Neural cell (in vitro differentiated cells): ENCODE measurements at regions not wholly inside any gene's neighbourhood (a gene's known extent, or its start where the extent isn't known, plus 50 kb on each side); places are given as distances from the start of the nearest gene placed in this dataset.

ENCODE experiments used
- H2AFZ ChIP-seq: fragments of 200-600, 300-800 bp; sonication (generic), shearing (Covaris generic); 2 replicates; pipeline ENCODE4 v1.6.0; 2014; ENCODE audit warnings: low read depth, mild to moderate bottlenecking, antibody characterized with exemption, low read length, moderate library complexity
- H3F3A ChIP-seq: fragments of 200-600 bp; shearing (Covaris generic); 2 replicates; pipeline ENCODE4 v1.6.1; 2016; ENCODE audit warnings: mild to moderate bottlenecking, moderate library complexity, mixed read lengths, antibody characterized with exemption, low read length; ENCODE audit not compliant: insufficient read depth, poor library complexity, severe bottlenecking
- H3K27ac ChIP-seq: fragments of 200-600, 300-800 bp; sonication (generic), shearing (Covaris generic); 2 replicates; pipeline ENCODE4 v1.5.1; 2014; ENCODE audit warnings: mild to moderate bottlenecking, low read length, moderate library complexity
- H3K27me3 ChIP-seq: fragments of 300-800, 200-600 bp; sonication (generic), shearing (Covaris generic); 2 replicates; pipeline ENCODE4 v1.6.0; 2014; ENCODE audit warnings: mild to moderate bottlenecking, low read depth, low read length, moderate library complexity; ENCODE audit not compliant: insufficient read depth
- H3K36me3 ChIP-seq: fragments of 300-800, 200-600 bp; sonication (generic), shearing (Covaris generic); 2 replicates; pipeline ENCODE4 v1.5.1; 2014; ENCODE audit warnings: mild to moderate bottlenecking, antibody characterized with exemption, low read length, moderate library complexity; ENCODE audit not compliant: insufficient read depth
- H3K4me2 ChIP-seq: fragments of 300-800, 200-600 bp; sonication (generic), shearing (Covaris generic); 2 replicates; pipeline ENCODE4 v1.6.0; 2014; ENCODE audit warnings: mild to moderate bottlenecking, low read length
- H3K4me3 ChIP-seq: fragments of 300-800, 200-600 bp; sonication (generic), shearing (Covaris generic); 2 replicates; pipeline ENCODE4 v1.5.1; 2014; ENCODE audit warnings: mild to moderate bottlenecking, low read length, moderate library complexity
- H3K79me2 ChIP-seq: fragments of 200-600 bp; shearing (Covaris generic); replicated peaks from 2 replicates; pipeline ENCODE4 v1.6.0; 2014; ENCODE audit warnings: mild to moderate bottlenecking, low read length, moderate library complexity; ENCODE audit not compliant: insufficient read depth
- H3K9ac ChIP-seq: fragments of 300-800, 200-600 bp; sonication (generic), shearing (Covaris generic); 2 replicates; pipeline ENCODE4 v1.6.1; 2016; ENCODE audit warnings: mild to moderate bottlenecking, low read length, mixed read lengths
- H3K9me2 ChIP-seq: fragments of 200-600 bp; shearing (Covaris generic); 2 replicates; pipeline ENCODE4 v1.6.1; 2016; ENCODE audit warnings: mild to moderate bottlenecking, low read length, mixed read lengths; ENCODE audit not compliant: insufficient read depth
- H3K9me3 ChIP-seq: fragments of 200-600, 300-800 bp; sonication (generic), shearing (Covaris generic); 2 replicates; pipeline ENCODE4 v1.6.1; 2016; ENCODE audit warnings: mild to moderate bottlenecking, mixed run types, low read length, moderate library complexity, mixed read lengths
- H4K20me1 ChIP-seq: fragments of 200-600 bp; shearing (Covaris generic); 2 replicates; pipeline ENCODE4 v1.6.1; 2016; ENCODE audit warnings: mild to moderate bottlenecking, mixed run types; ENCODE audit not compliant: insufficient read depth
- EP300 ChIP-seq: fragments of 450-650 bp; conservative IDR thresholded peaks from 2 replicates; pipeline ENCODE4 v1.6.1; 2014; ENCODE audit warnings: antibody characterized with exemption, mild to moderate bottlenecking, moderate library complexity; ENCODE audit not compliant: poor library complexity, severe bottlenecking
- EZH2 ChIP-seq: fragments of 200-600, 300-800 bp; shearing (Covaris generic), sonication (generic); IDR thresholded peaks from 2 replicates; pipeline ENCODE4 v1.6.1; 2014; ENCODE audit warnings: antibody characterized with exemption, low read length, borderline replicate concordance, mild to moderate bottlenecking; ENCODE audit not compliant: insufficient read depth, poor library complexity, severe bottlenecking
- MXI1 ChIP-seq: fragments of 450-650 bp; conservative IDR thresholded peaks from 2 replicates; pipeline ENCODE4 v1.6.1; 2014; ENCODE audit warnings: antibody characterized with exemption, mild to moderate bottlenecking; ENCODE audit not compliant: poor library complexity, severe bottlenecking
- POLR2AphosphoS5 ChIP-seq: IDR thresholded peaks from 2 replicates; pipeline ENCODE4 v1.6.1; 2012
- RAD21 ChIP-seq: fragments of 450-650 bp; conservative IDR thresholded peaks from 2 replicates; pipeline ENCODE4 v1.6.1; 2014; ENCODE audit warnings: antibody characterized with exemption, mild to moderate bottlenecking, moderate library complexity
- SMC3 ChIP-seq: fragments of 450-650 bp; conservative IDR thresholded peaks from 2 replicates; pipeline ENCODE4 v1.6.1; 2014; ENCODE audit warnings: antibody characterized with exemption, mild to moderate bottlenecking, moderate library complexity; ENCODE audit not compliant: poor library complexity
- TAF1 ChIP-seq: IDR thresholded peaks from 2 replicates; pipeline ENCODE4 v1.6.1; 2012; ENCODE audit warnings: low read depth
- TF ChIP-seq, protein P1 (sequence below): IDR thresholded peaks from 2 replicates; pipeline ENCODE4 v1.6.1; 2012; ENCODE audit warnings: borderline replicate concordance
- TF ChIP-seq, protein P2 (sequence below): fragments of 450-650 bp; IDR thresholded peaks from 2 replicates; pipeline ENCODE4 v1.5.1; 2014; ENCODE audit warnings: antibody characterized with exemption, mild to moderate bottlenecking, moderate library complexity; ENCODE audit not compliant: poor library complexity, severe bottlenecking

DNA sequence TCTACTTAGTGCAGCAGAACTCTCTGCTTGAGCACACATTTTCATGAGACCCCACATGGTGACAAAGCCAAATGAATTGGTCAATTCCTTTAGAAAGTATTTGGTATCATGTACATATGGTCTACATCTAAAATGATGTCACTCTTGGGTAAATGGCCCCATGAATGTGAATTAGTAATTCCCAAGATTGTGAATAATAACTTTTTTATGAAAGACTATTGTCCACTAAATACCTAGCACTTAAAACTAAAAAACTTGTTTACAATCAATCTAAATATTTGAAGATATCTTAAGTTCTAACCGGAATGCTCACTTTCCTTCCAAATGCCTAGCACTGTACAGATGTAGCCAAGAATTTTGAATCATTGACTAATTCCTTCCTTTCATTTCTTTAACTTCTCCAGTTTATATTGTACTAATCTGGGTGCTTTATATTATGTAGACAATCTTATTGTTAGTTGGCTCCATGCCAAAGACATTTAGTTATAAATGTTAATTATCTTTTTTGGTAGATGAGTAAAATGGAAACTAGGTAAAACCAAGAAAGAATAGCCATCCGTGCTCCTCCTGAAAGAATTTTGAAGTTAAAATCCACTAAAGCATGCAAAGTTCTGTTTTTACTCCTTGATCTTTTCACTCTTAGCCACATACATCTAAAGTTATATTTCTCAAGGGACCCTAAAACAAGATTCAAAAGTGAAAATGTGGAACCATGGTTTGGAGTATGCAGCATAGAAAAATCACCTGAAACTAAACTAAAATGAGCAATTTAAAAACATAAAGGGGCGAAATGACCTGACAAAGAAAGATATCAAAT lies 145.0 kb upstream of the ARHGAP20 start:
- no peak for TF ChIP-seq MXI1
- no peak for TF ChIP-seq POLR2AphosphoS5
- TF ChIP-seq RAD21 = no peak
- no peak for TF ChIP-seq TAF1
- no peak for TF ChIP-seq EP300
- TF ChIP-seq, protein P1, sequence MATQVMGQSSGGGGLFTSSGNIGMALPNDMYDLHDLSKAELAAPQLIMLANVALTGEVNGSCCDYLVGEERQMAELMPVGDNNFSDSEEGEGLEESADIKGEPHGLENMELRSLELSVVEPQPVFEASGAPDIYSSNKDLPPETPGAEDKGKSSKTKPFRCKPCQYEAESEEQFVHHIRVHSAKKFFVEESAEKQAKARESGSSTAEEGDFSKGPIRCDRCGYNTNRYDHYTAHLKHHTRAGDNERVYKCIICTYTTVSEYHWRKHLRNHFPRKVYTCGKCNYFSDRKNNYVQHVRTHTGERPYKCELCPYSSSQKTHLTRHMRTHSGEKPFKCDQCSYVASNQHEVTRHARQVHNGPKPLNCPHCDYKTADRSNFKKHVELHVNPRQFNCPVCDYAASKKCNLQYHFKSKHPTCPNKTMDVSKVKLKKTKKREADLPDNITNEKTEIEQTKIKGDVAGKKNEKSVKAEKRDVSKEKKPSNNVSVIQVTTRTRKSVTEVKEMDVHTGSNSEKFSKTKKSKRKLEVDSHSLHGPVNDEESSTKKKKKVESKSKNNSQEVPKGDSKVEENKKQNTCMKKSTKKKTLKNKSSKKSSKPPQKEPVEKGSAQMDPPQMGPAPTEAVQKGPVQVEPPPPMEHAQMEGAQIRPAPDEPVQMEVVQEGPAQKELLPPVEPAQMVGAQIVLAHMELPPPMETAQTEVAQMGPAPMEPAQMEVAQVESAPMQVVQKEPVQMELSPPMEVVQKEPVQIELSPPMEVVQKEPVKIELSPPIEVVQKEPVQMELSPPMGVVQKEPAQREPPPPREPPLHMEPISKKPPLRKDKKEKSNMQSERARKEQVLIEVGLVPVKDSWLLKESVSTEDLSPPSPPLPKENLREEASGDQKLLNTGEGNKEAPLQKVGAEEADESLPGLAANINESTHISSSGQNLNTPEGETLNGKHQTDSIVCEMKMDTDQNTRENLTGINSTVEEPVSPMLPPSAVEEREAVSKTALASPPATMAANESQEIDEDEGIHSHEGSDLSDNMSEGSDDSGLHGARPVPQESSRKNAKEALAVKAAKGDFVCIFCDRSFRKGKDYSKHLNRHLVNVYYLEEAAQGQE = no peak
- no peak for TF ChIP-seq SMC3
- TF ChIP-seq EZH2 = no peak
- TF ChIP-seq, protein P2, sequence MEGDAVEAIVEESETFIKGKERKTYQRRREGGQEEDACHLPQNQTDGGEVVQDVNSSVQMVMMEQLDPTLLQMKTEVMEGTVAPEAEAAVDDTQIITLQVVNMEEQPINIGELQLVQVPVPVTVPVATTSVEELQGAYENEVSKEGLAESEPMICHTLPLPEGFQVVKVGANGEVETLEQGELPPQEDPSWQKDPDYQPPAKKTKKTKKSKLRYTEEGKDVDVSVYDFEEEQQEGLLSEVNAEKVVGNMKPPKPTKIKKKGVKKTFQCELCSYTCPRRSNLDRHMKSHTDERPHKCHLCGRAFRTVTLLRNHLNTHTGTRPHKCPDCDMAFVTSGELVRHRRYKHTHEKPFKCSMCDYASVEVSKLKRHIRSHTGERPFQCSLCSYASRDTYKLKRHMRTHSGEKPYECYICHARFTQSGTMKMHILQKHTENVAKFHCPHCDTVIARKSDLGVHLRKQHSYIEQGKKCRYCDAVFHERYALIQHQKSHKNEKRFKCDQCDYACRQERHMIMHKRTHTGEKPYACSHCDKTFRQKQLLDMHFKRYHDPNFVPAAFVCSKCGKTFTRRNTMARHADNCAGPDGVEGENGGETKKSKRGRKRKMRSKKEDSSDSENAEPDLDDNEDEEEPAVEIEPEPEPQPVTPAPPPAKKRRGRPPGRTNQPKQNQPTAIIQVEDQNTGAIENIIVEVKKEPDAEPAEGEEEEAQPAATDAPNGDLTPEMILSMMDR = no peak
- Histone ChIP-seq H3K9me2 (no peaks in the 10 kb centered on the region), H3K36me3 (no peaks in the 10 kb centered on the region), H3F3A (no peaks in the 10 kb centered on the region), H3K4me2 (no peak overlapping the region), H3K9ac (no peak overlapping the region), H3K27ac (no peak overlapping the region), H4K20me1 (no peaks in the 10 kb centered on the region), H3K79me2 (no peaks in the 10 kb centered on the region), H3K27me3 (no peaks in the 10 kb centered on the region), H3K9me3 (no peaks in the 10 kb centered on the region), H3K4me3 (no peak overlapping the region), H2AFZ (no peak overlapping the region)

DNA sequence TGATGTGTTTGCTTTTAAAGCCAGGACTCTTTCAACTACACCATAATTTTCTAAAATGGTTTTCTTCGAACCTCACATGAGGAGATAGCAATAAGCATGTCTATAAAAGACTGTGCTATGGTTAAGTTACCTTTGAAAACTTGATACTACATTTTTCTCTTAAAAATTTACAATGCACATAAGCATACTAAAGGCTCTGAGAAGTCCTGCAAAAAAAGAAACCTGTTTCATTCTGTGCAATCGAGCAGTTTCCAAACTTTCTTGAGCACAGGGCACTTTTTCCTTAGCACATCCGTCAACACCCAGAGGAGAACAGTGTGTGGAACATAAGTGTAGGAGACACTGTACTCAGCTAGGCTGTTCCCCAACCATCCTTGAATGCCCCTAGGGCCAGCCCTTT lies 144.1 kb upstream of the ARHGAP20 start:
- H3K36me3 ChIP-seq = no peaks in the 10 kb centered on the region

More for the DNA sequence above, 144.1 kb upstream of the ARHGAP20 start:
- H3K9me2 ChIP-seq = no peaks in the 10 kb centered on the region
- no peaks in the 10 kb centered on the region for H4K20me1 ChIP-seq
- TF ChIP-seq TAF1 = no peak
- TF ChIP-seq EZH2 = no peak
- TF ChIP-seq, protein P2 = no peak
- TF ChIP-seq POLR2AphosphoS5 = no peak
- no peak for TF ChIP-seq SMC3
- no peak for TF ChIP-seq EP300
- TF ChIP-seq MXI1 = no peak
- TF ChIP-seq, protein P1 = no peak
- no peak for TF ChIP-seq RAD21
- H3K9me3 ChIP-seq = no peaks in the 10 kb centered on the region
- no peak overlapping the region for H3K9ac ChIP-seq
- no peak overlapping the region for H2AFZ ChIP-seq
- no peak overlapping the region for H3K4me2 ChIP-seq
- no peak overlapping the region for H3K4me3 ChIP-seq
- no peaks in the 10 kb centered on the region for H3K79me2 ChIP-seq
- H3K27ac ChIP-seq = no peak overlapping the region
- H3K27me3 ChIP-seq = no peaks in the 10 kb centered on the region
- H3F3A ChIP-seq = no peaks in the 10 kb centered on the region
